ENCODE measurements at regions not wholly inside any gene's neighbourhood (a gene's known extent, or its start where the extent isn't known, plus 50 kb on each side); places are given as distances from the start of the nearest gene placed in this dataset.
"Not testable (repeated sequence)": the region's sequence is repeated elsewhere in the genome, so short reads cannot be mapped to it uniquely, and the experiment has no call there.

GRCh38 chr13:37226971-37227370 is 121.5 kb upstream of the CSNK1A1L start:
- no peak for DNase-seq (ENCODE audit: low read depth in 2 of 2)

GRCh38 chr13:37225414-37226070 is 120.1 kb upstream of the CSNK1A1L start:
- DNase-seq (ENCODE audit: low read depth in 2 of 2) = no peak

GRCh38 chr13:37216331-37216730 is 110.9 kb upstream of the CSNK1A1L start:
- no peak for DNase-seq (ENCODE audit: low read depth in 2 of 2)

GRCh38 chr13:37212826-37213225 is 107.4 kb upstream of the CSNK1A1L start:
- DNase-seq (ENCODE audit: low read depth in 2 of 2) = no peak

DNA sequence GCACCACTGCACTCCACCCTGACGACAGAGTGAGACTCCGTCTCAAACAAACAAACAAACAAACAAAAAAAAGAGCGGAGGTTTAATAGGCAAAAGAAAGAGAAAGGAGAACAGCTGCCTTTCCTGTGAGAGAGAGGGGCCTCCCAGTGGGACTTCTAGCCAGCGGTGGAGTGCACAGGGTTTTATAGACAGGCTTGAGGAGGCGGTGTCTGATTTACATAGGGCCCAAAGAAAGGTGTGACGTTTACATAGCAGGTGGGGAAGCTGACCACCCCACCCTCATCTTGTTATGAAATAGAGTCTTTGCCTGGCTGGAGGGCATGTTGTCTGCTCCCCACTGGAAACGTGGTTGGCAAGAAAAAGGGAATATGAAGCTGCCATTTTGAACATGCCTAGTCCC is 106.0 kb upstream of the CSNK1A1L start:
- no peak for DNase-seq (ENCODE audit: low read depth in 2 of 2)

DNA sequence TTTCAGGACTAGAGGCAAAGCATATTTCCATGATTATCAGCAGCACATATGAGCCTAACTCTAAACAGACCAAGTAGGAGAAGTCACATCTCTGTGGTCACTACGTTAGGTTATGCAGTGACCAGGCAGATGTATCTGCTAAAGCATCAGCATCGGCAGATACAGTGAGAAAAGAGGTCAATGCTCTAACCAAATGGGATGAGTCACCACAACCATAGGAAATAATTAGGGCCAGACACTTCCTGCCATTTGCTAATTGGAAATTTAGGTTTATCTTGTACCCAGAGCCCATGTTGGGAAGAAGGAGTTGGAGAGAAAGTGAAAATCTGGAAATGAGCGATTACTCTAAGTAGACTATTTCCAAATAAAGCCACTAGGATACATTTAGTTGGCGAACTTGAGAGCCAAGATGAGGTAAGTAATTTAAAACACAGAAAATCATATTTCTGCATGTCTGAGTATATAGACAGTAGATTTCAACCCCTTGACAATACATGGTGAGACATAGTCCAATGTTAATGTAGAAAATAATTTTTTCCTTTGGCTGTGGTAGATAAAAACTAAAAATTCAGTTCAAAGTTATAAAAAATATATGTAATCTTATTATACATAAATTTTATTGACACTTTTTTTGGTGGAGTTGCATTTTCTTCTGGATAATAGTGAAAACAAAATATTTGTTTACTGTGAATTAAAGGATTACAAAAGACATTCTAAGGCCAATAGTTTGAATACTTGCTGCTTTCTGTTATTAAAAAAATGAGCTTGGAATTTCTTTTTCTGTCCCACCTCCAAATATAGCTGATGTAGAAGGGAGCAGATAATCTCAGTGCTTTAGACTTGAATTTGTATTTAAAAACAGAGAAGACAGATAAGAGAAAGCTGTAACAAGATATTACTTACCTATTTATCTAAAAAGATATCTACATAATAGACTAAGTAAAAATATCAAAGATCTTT is 104.4 kb upstream of the CSNK1A1L start:
- DNase-seq (ENCODE audit: low read depth in 2 of 2) = no peak

DNA sequence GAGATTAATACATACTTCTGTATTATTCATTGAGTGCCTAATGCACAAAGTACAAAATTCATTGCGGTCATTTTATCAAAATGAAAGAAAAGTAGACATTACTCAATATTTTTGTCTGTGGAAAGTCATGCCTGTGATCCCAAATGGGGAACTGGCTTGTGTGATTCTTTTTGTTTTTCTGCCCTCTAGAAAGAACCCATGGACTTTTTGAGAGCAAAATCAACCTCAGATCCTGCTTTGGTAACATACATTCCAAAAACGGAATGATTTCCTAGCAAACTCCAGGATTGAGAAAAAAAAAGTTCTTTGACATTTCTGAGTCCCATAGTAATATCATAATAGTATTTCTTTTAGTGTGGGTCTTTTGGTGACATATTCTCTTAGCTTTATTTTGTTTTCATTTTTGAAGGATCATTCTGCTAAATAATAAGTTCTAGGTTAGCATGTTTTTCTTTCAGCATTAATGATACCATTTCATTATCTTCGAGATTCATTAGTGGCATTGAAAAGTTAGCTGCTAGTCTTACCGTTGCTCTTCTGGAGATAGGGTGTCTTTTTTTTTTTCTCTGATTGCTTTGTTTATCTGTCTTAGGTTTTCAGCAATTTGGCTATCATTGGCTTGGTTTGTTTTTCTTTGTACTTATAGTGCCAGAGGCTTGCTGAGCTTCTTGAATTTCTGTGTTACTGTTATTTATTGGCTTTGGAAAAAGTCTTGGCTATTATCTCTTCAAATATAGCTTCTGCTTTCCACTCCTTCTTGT is 102.4 kb upstream of the CSNK1A1L start:
- no peak for DNase-seq (ENCODE audit: low read depth in 2 of 2)

- no peak for DNase-seq (ENCODE audit: low read depth in 2 of 2)
These were observed 96.8 kb upstream of the CSNK1A1L start for GRCh38 chr13:37202264-37202663.

DNA sequence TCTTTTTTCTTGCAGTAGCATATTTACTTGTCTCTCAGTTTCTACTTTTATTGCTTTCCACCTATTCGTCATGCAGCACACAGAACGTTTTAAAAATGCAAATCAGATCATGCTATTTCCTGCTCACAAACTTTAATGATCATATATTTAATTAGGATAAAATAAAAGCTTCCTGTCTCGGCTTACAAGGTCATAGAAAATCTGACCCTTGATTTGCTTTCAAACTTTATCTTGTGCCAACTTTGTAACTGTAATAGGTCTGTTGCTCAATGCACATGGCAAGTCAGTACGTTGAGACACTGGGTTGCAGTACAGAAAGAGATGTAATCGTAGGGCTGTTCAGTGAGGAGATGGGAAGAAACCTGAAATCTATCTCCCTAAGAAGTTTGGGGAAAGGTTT is 95.6 kb upstream of the CSNK1A1L start:
- no peak for DNase-seq (ENCODE audit: low read depth in 2 of 2)

DNA sequence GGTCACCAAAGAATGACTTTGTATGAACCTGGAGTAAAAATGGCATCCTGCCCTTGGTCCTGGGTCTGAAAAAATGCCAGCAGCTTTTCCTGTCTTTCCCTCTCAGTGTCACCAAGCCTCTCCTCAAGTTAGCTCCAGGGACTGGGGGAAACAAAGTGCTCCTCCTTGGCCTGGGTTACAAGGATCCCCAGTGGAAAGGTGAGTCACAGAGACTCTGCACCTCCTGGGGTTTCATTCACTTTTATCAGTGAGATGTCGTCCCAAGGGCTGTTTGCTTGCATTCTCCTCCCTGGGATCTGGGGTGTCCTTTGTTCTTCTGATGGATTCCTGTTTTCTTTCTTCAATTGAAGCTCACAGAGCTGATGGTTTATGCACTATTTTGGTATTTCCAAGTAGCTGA is 93.2 kb upstream of the CSNK1A1L start:
- no peak for DNase-seq (ENCODE audit: low read depth in 2 of 2)

DNA sequence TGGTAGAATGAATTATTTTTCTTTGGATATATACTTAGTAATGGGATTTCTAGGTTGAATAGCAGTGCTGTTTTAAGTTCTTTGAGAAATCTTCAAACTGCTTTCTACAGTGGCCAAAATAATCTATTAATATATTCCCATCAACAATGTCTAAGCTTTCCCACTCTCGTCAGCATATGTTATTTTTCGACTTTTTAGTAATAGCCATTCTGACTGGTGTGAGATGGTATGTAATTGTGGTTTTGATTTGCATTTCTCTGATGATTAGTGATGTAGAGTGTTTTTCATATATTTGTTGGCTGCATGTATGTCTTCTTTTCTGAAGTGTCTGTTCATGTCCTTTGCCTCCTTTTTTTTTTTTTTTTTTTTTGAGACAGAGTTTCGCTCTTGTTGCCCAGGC is 90.2 kb upstream of the CSNK1A1L start:
- DNase-seq (ENCODE audit: low read depth in 2 of 2) = no peak

GRCh38 chr13:37194428-37194861 is 89.0 kb upstream of the CSNK1A1L start:
- peak; percentile 12 to 80 for DNase-seq (ENCODE audit: low read depth in 2 of 2)

GRCh38 chr13:37192956-37193355 is 87.5 kb upstream of the CSNK1A1L start:
- no peak for DNase-seq (ENCODE audit: low read depth in 2 of 2)

- peak in 1 of 2 donors; percentile 17 for DNase-seq (ENCODE audit: low read depth in 2 of 2)
These were observed 82.2 kb upstream of the CSNK1A1L start for GRCh38 chr13:37187621-37188020.

DNA sequence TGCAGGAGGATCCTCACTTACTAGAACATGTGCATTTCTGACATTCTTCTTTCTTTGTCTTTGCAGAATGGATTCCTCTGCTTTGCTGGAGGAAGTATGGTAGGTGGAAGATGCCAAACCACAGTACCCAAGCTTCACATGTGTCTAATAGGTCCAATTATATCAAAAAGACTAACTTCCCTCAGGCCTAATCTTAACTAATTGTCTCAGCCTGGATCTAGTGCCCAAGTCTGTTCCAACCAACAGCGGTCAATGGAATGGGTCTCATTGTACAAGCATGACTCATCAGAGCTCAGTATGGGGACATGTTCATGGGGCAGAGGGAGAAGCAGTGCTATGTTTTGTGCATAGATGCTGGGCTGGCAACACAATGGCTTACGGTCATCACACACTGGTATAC is 81.6 kb upstream of the CSNK1A1L start:
- peak in 1 of 2 donors; percentile 14 for DNase-seq (ENCODE audit: low read depth in 2 of 2)

- no peak for DNase-seq (ENCODE audit: low read depth in 2 of 2)
These were observed 76.2 kb upstream of the CSNK1A1L start for GRCh38 chr13:37181620-37182019.

GRCh38 chr13:37179645-37180044 is 74.2 kb upstream of the CSNK1A1L start:
- DNase-seq (ENCODE audit: low read depth in 2 of 2) = peak; percentile 35 to 45

- no peak for DNase-seq (ENCODE audit: low read depth in 2 of 2)
These were observed 71.7 kb upstream of the CSNK1A1L start for GRCh38 chr13:37177125-37177524.

DNA sequence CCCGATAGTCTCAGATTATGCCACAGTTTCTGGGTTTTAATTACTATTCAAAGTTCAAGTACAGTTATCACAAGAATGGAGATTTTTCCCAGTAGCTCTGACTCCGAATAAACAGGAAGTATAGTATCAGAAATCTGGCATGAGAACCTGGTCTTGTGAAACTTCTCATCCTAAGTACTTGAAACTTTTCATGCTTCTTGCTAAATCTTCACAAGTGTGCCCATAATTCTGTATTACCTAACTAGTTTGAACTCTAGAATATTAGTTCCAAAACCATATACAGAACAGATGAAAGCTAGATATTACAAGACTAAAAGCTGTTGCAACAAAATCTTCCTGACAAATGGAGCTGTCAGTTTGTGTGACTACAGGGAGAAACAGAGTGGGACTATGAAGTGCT is 70.5 kb upstream of the CSNK1A1L start:
- DNase-seq (ENCODE audit: low read depth in 2 of 2) = peak; percentile 18 to 76

GRCh38 chr13:37173214-37173613 is 67.8 kb upstream of the CSNK1A1L start:
- DNase-seq (ENCODE audit: low read depth in 2 of 2) = no peak

GRCh38 chr13:37172226-37172625 is 66.8 kb upstream of the CSNK1A1L start:
- not testable (repeated sequence) for DNase-seq (ENCODE audit: low read depth in 2 of 2)

DNA sequence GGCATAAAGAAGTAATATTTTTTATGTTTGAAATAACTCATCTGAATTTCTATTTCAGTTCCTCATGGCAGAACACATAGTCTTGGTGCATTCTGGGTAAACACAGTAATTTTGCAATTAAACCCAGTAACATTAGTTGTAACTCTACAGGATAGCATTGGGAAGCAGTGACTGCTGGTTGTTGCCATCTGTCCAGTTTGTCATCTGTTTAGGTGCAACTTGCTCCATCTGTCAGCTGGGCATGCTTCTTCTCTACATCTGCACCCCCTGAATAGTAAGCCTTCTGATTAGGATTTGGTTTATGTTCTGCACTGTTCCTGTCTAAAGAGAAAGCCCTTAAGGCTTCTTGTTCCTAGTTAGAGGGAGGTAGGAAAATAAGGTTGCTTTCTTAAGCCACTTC is 63.5 kb upstream of the CSNK1A1L start:
- no peak for DNase-seq (ENCODE audit: low read depth in 2 of 2)

All from lung microvascular endothelial cell (primary cell).